ENCODE measurements at regions not wholly inside any gene's neighbourhood (a gene's known extent, or its start where the extent isn't known, plus 50 kb on each side); places are given as distances from the start of the nearest gene placed in this dataset.

- DNase-seq (ENCODE audit: low spot score), result no peak
- ATAC-seq (ENCODE audit: low FRiP score), result no peak
- TF ChIP-seq CTCF (IDR thresholded peaks at IDR 0.05), result no peak
These were observed 789.8 kb downstream of the SLITRK6 start for GRCh38 chr13:85009447-85009846.

GRCh38 chr13:84999252-84999651 lies 800.0 kb downstream of the SLITRK6 start:
- DNase-seq (ENCODE audit: low spot score), result no peak
- no peak for ATAC-seq (ENCODE audit: low FRiP score)
- TF ChIP-seq CTCF (IDR thresholded peaks at IDR 0.05), result no peak

- no peak for ATAC-seq (ENCODE audit: low FRiP score)
- TF ChIP-seq CTCF (IDR thresholded peaks at IDR 0.05), result no peak
- no peak for DNase-seq (ENCODE audit: low spot score)
These were observed 800.5 kb downstream of the SLITRK6 start for GRCh38 chr13:84998681-84999080.

GRCh38 chr13:84997858-84998257 lies 801.4 kb downstream of the SLITRK6 start:
- DNase-seq (ENCODE audit: low spot score) (no peak), ATAC-seq (ENCODE audit: low FRiP score) (no peak)
- TF ChIP-seq CTCF (IDR thresholded peaks at IDR 0.05), result no peak

GRCh38 chr13:84994582-84994981 lies 804.6 kb downstream of the SLITRK6 start:
- no peak for ATAC-seq (ENCODE audit: low FRiP score)

GRCh38 chr13:84985860-84986259 lies 813.4 kb downstream of the SLITRK6 start:
- DNase-seq (ENCODE audit: low spot score), result no peak
- no peak for ATAC-seq (ENCODE audit: low FRiP score)
- no peak for TF ChIP-seq CTCF (IDR thresholded peaks at IDR 0.05)

More at GRCh38 chr13:84994582-84994981, 804.6 kb downstream of the SLITRK6 start:
- TF ChIP-seq CTCF (IDR thresholded peaks at IDR 0.05), result no peak
- no peak for DNase-seq (ENCODE audit: low spot score)

GRCh38 chr13:84983321-84983720 lies 815.9 kb downstream of the SLITRK6 start:
- DNase-seq (ENCODE audit: low spot score) (no peak), ATAC-seq (ENCODE audit: low FRiP score) (no peak)
- no peak for TF ChIP-seq CTCF (IDR thresholded peaks at IDR 0.05)

All from omental fat pad (tissue), 3 donors.